DOHH2 (cell line): ENCODE measurements at regions not wholly inside any gene's neighbourhood (a gene's known extent, or its start where the extent isn't known, plus 50 kb on each side); places are given as distances from the start of the nearest gene placed in this dataset.

Experiments used
- EZH2phosphoT487 ChIP-seq: fragments of 200-600 bp; sonication (generic); IDR thresholded peaks from 2 replicates; pipeline ENCODE4 v1.6.1; 2017; ENCODE audit warnings: borderline replicate concordance, mild to moderate bottlenecking, antibody characterized with exemption, low read length, moderate library complexity, mixed read lengths
- TF ChIP-seq, protein P1 (sequence below): fragments of 200-600 bp; sonication (generic); IDR thresholded peaks from one replicate; pipeline ENCODE4 v1.5.1; 2014; ENCODE audit warnings: antibody characterized with exemption, mild to moderate bottlenecking, low read depth, low read length; ENCODE audit not compliant: poor library complexity, severe bottlenecking

DNA sequence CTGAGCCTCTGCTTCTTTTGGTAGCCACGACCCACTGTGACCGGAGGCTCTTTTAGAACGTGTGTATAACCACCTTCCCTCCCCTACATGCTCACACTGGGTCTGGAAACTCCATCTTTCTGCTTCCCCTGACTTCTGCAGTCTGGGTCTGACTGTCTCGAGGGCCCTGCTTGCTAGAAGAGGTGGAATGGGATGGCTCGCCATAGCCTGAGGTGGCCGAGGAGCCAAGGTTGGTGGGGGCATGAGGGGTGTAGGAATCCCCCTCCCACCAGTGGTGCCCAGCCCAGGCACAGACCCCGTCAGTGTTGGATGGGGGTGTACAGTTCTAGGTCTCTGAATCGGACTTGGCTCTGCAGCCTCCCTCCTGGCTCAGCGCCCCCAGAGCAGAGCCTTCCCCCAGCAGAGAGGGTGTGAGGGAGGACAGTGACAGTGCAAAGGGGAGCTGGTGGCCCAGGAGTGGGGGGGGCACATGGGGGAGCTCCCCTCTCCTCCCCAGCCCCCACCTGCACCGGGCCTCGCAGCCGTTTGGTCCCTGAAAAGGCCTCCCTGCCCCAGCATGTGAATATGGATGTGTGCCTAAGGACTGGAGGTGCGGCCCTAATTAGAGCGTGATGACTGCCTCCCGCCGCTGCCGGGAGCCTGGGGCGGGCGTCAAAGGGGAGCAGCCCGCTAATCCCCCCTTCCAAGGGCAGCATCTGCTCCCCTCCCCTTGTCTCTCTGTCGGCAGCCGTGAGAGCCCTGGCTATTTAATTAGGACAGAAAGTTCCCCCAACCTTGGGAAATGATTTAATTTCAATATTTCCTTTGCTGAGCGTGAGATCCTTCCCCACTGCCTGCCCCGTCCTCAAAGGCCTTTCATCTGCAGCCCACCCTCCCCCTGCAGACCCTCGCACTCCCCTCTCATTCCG, 196.2 kb upstream of the C14orf180 start:
- TF ChIP-seq, protein P1, sequence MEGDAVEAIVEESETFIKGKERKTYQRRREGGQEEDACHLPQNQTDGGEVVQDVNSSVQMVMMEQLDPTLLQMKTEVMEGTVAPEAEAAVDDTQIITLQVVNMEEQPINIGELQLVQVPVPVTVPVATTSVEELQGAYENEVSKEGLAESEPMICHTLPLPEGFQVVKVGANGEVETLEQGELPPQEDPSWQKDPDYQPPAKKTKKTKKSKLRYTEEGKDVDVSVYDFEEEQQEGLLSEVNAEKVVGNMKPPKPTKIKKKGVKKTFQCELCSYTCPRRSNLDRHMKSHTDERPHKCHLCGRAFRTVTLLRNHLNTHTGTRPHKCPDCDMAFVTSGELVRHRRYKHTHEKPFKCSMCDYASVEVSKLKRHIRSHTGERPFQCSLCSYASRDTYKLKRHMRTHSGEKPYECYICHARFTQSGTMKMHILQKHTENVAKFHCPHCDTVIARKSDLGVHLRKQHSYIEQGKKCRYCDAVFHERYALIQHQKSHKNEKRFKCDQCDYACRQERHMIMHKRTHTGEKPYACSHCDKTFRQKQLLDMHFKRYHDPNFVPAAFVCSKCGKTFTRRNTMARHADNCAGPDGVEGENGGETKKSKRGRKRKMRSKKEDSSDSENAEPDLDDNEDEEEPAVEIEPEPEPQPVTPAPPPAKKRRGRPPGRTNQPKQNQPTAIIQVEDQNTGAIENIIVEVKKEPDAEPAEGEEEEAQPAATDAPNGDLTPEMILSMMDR = no peak
- TF ChIP-seq EZH2phosphoT487 = no peak
